Pancreas (tissue), 10 donors: ENCODE measurements at regions not wholly inside any gene's neighbourhood (a gene's known extent, or its start where the extent isn't known, plus 50 kb on each side); places are given as distances from the start of the nearest gene placed in this dataset.
A peak's percentile ranks its signal among the peaks of the same experiment; 100 is the strongest.

Experiments
- ATAC-seq, 4 donors: fragments of 200-7000 bp; cut with Tn5 transposase; one replicate each; pipeline versions ENCODE4 v1.8.0 to v1.9.1; 2020; ENCODE audit warnings: mild to moderate bottlenecking in 4 of 4, moderate library complexity in 4 of 4
- DNase-seq, 6 donors: peaks; one replicate each; pipeline ENCODE4 v3.0.0-alpha.2; 2020
- FAIRE-seq: peaks from 2 replicates; lab custom pipeline; 2012; peaks lifted over from hg19 to GRCh38; lab: Jason Lieb, UNC
- H3K27ac ChIP-seq, 4 donors: fragments of 200-600 bp; sonication (generic); 1 replicate in 3 of 4; 2 replicates in 1 of 4; pipeline versions ENCODE4 v1.5.0 to v1.8.0; 2020
- H3K27me3 ChIP-seq, 4 donors: fragments of 200-600 bp; one replicate each; pipeline ENCODE4 v1.8.0; 2021
- H3K36me3 ChIP-seq, 3 donors: fragments of 200-600 bp; sonication (generic) in 1 of 3; one replicate each; pipeline versions ENCODE4 v1.5.0 to v1.8.0; 2020 to 2021
- H3K4me1 ChIP-seq, 3 donors: fragments of 200-600 bp; one replicate each; pipeline ENCODE4 v1.8.0; 2021
- H3K4me3 ChIP-seq, 4 donors: fragments of 200-600 bp; sonication (generic) in 2 of 4; one replicate each; pipeline versions ENCODE4 v1.5.0 to v1.8.0; 2020 to 2021
- H3K9me3 ChIP-seq, 4 donors: fragments of 200-600 bp; one replicate each; pipeline ENCODE4 v1.8.0; 2021
- WGBS, 2 donors: extraction: QIAGEN DNeasy Blood & Tissue Kit; methylation state at CpG; one replicate each; pipeline ENCODE4 v1.1.7; 2013; 5-methylcytosine and 5-hydroxymethylcytosine counted together
- intact Hi-C, 3 donors: fragments of 100-400 bp; cut with DNase I; formaldehyde crosslinking; loops; one replicate each; pipeline versions ENCODE4 v1.11.1 to v1.14.2; 2022
- TF ChIP-seq, protein P1 (sequence below), 4 donors: fragments of 200-600 bp; sonication (generic) in 3 of 4; IDR thresholded peaks; one replicate each; pipeline versions ENCODE4 v1.5.0 to v1.8.0; 2021; ENCODE audit warnings: antibody characterized with exemption in 4 of 4
- donor health status: healthy with polysubstance abuse.
- donor health status: DM: no; HTN: no; CAD: no; lungs with moderate emphysema.
- donor health status: DM: no; HTN: no; CAD: no.
- donor health status: control.
- donor health status: control.
- donor health status: Bipolar disorder and iron deficiency.
- donor health status: DM: yes; HTN: yes; CAD: no.
- donor health status: DM: no; HTN: no; CAD: no.
- donor health status: DM: no; HTN: no; CAD: no.
- donor health status: DM: yes; HTN: yes; CAD: no.

DNA sequence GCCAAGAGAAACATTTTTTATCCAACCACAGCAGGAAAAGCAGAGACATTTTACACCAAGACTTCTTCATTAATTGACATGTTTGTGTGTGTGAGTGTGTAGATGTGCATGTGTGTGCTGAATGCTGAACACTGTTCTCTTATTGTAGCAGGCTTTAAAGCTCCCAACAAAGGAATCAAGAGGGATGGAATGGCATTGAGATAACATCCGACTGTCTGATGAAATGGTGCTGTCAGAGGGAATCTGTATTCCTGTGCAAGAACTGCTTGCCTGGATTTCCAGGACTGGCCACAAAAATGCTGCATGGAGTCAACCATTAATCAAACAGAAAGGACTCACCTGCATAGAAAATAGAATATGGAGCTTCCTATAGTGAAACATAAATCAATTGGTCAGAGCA lies 354.0 kb downstream of the UQCRFS1 start:
- no peaks in the 10 kb centered on the region for H3K27me3 ChIP-seq
- intact Hi-C loops, result no loop called here
- no peak for FAIRE-seq

DNA sequence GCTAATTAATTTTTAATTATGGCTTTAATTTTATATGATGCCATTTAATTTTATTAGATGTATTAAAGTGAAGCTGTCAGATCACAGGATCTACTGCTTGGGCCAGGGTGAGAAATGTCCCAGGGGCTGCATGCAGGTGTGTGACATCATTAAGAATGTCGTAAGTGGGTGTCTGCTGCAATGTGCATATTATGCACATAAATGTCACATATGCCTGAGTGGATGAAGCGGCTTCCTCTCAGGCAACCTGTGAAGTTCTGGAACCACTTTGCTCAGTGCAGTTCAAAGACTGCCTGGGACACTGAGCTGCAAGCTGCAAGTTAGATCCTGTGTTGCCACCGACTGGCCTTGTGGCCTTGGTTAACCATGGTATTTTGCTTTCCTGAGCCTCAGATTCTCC lies 355.0 kb downstream of the UQCRFS1 start:
- Histone ChIP-seq H3K36me3 (no peaks in the 10 kb centered on the region), H3K9me3 (no peaks in the 10 kb centered on the region), H3K27ac (no peak overlapping the region), H3K27me3 (no peaks in the 10 kb centered on the region), H3K4me3 (no peak overlapping the region), H3K4me1 (no peaks in the 10 kb centered on the region)
- 64 to 70% methylated on average over 3 of the region's 3 CpGs for WGBS, 2 donors
- FAIRE-seq, result no peak
- no peak for DNase-seq
- TF ChIP-seq, protein P1, sequence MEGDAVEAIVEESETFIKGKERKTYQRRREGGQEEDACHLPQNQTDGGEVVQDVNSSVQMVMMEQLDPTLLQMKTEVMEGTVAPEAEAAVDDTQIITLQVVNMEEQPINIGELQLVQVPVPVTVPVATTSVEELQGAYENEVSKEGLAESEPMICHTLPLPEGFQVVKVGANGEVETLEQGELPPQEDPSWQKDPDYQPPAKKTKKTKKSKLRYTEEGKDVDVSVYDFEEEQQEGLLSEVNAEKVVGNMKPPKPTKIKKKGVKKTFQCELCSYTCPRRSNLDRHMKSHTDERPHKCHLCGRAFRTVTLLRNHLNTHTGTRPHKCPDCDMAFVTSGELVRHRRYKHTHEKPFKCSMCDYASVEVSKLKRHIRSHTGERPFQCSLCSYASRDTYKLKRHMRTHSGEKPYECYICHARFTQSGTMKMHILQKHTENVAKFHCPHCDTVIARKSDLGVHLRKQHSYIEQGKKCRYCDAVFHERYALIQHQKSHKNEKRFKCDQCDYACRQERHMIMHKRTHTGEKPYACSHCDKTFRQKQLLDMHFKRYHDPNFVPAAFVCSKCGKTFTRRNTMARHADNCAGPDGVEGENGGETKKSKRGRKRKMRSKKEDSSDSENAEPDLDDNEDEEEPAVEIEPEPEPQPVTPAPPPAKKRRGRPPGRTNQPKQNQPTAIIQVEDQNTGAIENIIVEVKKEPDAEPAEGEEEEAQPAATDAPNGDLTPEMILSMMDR (IDR thresholded peaks at IDR 0.05), result no peak
- intact Hi-C loops, result no loop called here
- no peak for ATAC-seq

More for the DNA sequence above, 354.0 kb downstream of the UQCRFS1 start:
- WGBS, 2 donors, result 36 to 62% methylated on average over 1 of the region's 1 CpG
- H3K4me3 ChIP-seq, result no peak overlapping the region
- DNase-seq (no peak), ATAC-seq (no peak)
- no peaks in the 10 kb centered on the region for H3K36me3 ChIP-seq
- peaks cover 0 to under 1% (median 0%) of the 10 kb centered on the region in 3 donors for H3K4me1 ChIP-seq
- TF ChIP-seq, protein P1 (IDR thresholded peaks at IDR 0.05), result no peak
- no peaks in the 10 kb centered on the region for H3K9me3 ChIP-seq
- H3K27ac ChIP-seq, result no peak overlapping the region

DNA sequence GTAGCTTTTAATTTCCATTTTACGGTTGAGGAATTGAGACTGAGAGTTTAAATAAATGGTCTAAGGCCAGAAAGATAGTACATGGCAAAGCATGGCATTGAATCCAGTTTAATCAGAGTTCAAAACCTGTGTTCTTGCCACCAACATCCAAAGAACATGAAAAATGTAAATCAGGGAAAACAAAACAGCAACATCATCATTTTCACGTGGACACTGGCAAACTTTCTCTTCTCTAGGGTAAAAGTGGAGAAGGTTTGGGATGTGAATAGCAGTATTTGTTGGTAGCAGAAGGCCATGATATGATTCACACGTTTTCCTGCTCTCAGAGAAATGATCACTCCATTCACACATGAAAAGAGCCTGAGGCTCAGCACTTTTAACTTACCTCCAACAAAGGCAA lies 357.7 kb downstream of the UQCRFS1 start:
- Histone ChIP-seq H3K36me3 (no peaks in the 10 kb centered on the region), H3K27ac (no peak overlapping the region), H3K4me3 (no peak overlapping the region), H3K9me3 (no peaks in the 10 kb centered on the region), H3K27me3 (no peaks in the 10 kb centered on the region), H3K4me1 (no peaks in the 10 kb centered on the region)
- TF ChIP-seq, protein P1 (IDR thresholded peaks at IDR 0.05), result no peak
- FAIRE-seq (no peak), ATAC-seq (no peak), DNase-seq (no peak)
- 35 to 53% methylated on average over 3 of the region's 3 CpGs for WGBS, 2 donors
- intact Hi-C loops, result no loop called here

DNA sequence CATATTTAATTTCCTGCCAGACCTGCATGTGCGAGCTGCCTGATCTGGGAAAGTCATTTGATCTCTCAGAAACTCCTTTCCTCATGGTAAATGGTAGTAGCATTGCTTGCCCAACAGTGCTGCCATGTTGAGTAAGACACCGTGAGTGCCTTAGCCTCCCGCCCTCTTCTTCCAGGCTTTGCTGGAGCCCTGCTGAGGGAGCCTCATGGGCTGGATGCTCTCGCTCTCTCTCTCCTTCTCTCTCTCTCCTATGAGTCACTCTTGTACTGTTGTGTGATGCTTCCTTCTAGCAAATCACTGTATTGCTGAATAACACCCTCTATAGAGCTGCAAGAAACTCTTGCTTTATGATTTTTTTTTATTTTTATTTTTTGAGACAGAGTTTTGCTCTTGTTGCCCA lies 365.5 kb downstream of the UQCRFS1 start:
- 74 to 86% methylated on average over 4 of the region's 4 CpGs for WGBS, 2 donors
- FAIRE-seq (no peak), ATAC-seq (peak in 1 of 4 donors; percentile 30), DNase-seq (no peak)
- Histone ChIP-seq H3K4me1 (no peaks in the 10 kb centered on the region), H3K36me3 (no peaks in the 10 kb centered on the region), H3K27ac (no peak overlapping the region), H3K27me3 (no peaks in the 10 kb centered on the region), H3K4me3 (no peak overlapping the region), H3K9me3 (no peaks in the 10 kb centered on the region)
- intact Hi-C loops, result no loop called here
- TF ChIP-seq, protein P1 (IDR thresholded peaks at IDR 0.05), result no peak

DNA sequence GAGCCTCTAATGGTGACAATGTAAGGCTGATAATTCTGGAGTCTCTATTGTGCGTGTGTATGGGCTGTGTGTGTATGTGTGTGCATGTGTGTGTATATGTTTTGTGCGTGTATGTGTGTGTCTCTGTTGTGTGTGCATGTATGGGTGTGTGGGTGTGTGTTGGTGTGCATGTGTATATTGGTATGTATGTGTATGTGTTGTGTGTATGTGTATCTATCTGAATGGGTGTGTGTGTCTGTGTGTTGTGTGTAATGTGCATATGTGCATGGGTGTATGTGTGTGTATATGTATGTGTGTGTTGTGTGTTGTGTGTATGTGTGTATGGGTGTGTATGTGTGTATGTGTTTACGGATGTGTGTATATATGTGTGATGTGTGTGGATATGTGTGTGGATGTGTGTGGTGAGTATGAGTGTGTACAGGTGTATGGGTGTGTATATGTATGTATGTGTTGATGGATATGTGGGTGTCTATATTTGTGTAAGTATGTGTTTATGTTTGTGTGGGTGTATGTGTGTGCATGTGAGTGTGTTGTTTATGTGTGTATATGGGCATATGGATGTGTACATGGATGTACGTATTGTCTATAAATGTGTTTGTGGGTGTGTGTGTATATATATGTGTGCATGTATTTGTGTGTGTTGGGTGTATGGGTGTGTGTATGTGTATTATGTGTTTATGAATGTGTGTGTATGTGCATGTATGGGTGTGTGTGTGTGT lies 366.7 kb downstream of the UQCRFS1 start:
- no peaks in the 10 kb centered on the region for H3K27me3 ChIP-seq
- no peaks in the 10 kb centered on the region for H3K36me3 ChIP-seq
- H3K4me1 ChIP-seq, result no peaks in the 10 kb centered on the region
- FAIRE-seq, result no peak
- ATAC-seq, result no peak
- H3K4me3 ChIP-seq, result no peak overlapping the region
- H3K27ac ChIP-seq, result no peak overlapping the region
- WGBS, 2 donors, result 81 to 84% methylated on average over 4 of the region's 4 CpGs
- H3K9me3 ChIP-seq, result no peaks in the 10 kb centered on the region
- TF ChIP-seq, protein P1 (IDR thresholded peaks at IDR 0.05), result no peak
- intact Hi-C loops, result no loop called here
- DNase-seq, result no peak
